GM11168 (cell line): ENCODE measurements at regions not wholly inside any gene's neighbourhood (a gene's known extent, or its start where the extent isn't known, plus 50 kb on each side); places are given as distances from the start of the nearest gene placed in this dataset.

ENCODE experiments used
- in situ Hi-C: fragments of 300-500 bp; cut with MboI; formaldehyde crosslinking; loops from one replicate; pipeline ENCODE4 v1.12.0; 2022; ENCODE audit warnings: low sequenced_read_pairs; ENCODE audit not compliant: unreplicated experiment

GRCh38 chr5:125581311-125581710 lies 834.9 kb upstream of the ZNF608 start:
- in situ Hi-C loops = no loop called here

GRCh38 chr5:125582352-125582751 lies 835.9 kb upstream of the ZNF608 start:
- in situ Hi-C loops = no loop called here

- in situ Hi-C loops = no loop called here
Observed at GRCh38 chr5:125583321-125584139, 837.1 kb upstream of the ZNF608 start.

- in situ Hi-C loops = no loop called here
Observed at GRCh38 chr5:125584140-125584520, 837.7 kb upstream of the ZNF608 start.

GRCh38 chr5:125587631-125588030 lies 835.6 kb upstream of the GRAMD2B start:
- in situ Hi-C loops = no loop called here

- in situ Hi-C loops = no loop called here
Observed at GRCh38 chr5:125592856-125593255, 830.4 kb upstream of the GRAMD2B start.

- in situ Hi-C loops = no loop called here
Observed at GRCh38 chr5:125595095-125595494, 828.1 kb upstream of the GRAMD2B start.

- in situ Hi-C loops = no loop called here
Observed at GRCh38 chr5:125595845-125596244, 827.4 kb upstream of the GRAMD2B start.

- in situ Hi-C loops = no loop called here
Observed at GRCh38 chr5:125597338-125597737, 825.9 kb upstream of the GRAMD2B start.

GRCh38 chr5:125600559-125600958 lies 822.6 kb upstream of the GRAMD2B start:
- in situ Hi-C loops = no loop called here

GRCh38 chr5:125602184-125602583 lies 821.0 kb upstream of the GRAMD2B start:
- in situ Hi-C loops = no loop called here

- in situ Hi-C loops = no loop called here
Observed at GRCh38 chr5:125603321-125603720, 819.9 kb upstream of the GRAMD2B start.

GRCh38 chr5:125604104-125604503 lies 819.1 kb upstream of the GRAMD2B start:
- in situ Hi-C loops = no loop called here

- in situ Hi-C loops = no loop called here
Observed at GRCh38 chr5:125607018-125607417, 816.2 kb upstream of the GRAMD2B start.

- in situ Hi-C loops = no loop called here
Observed at GRCh38 chr5:125609011-125609410, 814.2 kb upstream of the GRAMD2B start.

- in situ Hi-C loops = no loop called here
Observed at GRCh38 chr5:125610892-125611291, 812.3 kb upstream of the GRAMD2B start.

GRCh38 chr5:125611541-125611940 lies 811.7 kb upstream of the GRAMD2B start:
- in situ Hi-C loops = no loop called here

GRCh38 chr5:125612181-125612721 lies 811.0 kb upstream of the GRAMD2B start:
- in situ Hi-C loops = no loop called here

GRCh38 chr5:125612776-125613175 lies 810.4 kb upstream of the GRAMD2B start:
- in situ Hi-C loops = no loop called here

GRCh38 chr5:125630237-125630636 lies 793.0 kb upstream of the GRAMD2B start:
- in situ Hi-C loops = no loop called here

- in situ Hi-C loops = no loop called here
Observed at GRCh38 chr5:125633523-125633922, 789.7 kb upstream of the GRAMD2B start.

GRCh38 chr5:125634216-125634835 lies 788.9 kb upstream of the GRAMD2B start:
- in situ Hi-C loops = no loop called here
